ENCODE measurements at regions not wholly inside any gene's neighbourhood (a gene's known extent, or its start where the extent isn't known, plus 50 kb on each side); places are given as distances from the start of the nearest gene placed in this dataset.
"Not testable (repeated sequence)": the region's sequence is repeated elsewhere in the genome, so short reads cannot be mapped to it uniquely, and the experiment has no call there.

DNA sequence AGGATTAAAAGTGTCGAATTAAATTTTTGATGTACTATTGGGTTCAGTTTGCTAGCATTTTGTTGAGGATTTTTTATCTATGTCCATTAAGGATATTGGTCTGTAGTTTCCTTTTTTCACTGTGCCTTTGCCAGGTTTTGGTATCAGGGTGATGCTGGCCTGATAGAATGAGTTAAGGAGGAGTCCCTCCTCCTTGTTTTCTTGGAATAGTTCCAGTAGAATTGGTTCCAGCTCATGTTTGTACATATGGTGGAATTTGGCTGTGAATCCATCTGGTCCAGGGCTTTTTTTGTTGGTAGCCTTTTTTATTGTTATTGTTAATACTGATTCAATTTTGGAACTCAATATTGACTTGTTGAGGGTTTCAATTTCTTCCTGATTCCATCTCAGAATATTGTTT, 141.8 kb downstream of the SIM1 start:
- Mint-ChIP-seq H3K36me3 (ENCODE audit: low read depth) (no peaks in the 10 kb centered on the region), H3K4me3 (no peak overlapping the region), H3K4me1 (ENCODE audit: low read depth) (no peaks in the 10 kb centered on the region), H3K9me3 (peaks cover 3% of the 10 kb centered on the region), H3K27me3 (ENCODE audit: low read depth) (peaks cover 2% of the 10 kb centered on the region), H3K27ac (no peak overlapping the region)
- CTCF ChIA-PET, result no interaction called here
- DNase-seq, result no peak
- intact Hi-C loops (cut with micrococcal nuclease), result no loop called here

DNA sequence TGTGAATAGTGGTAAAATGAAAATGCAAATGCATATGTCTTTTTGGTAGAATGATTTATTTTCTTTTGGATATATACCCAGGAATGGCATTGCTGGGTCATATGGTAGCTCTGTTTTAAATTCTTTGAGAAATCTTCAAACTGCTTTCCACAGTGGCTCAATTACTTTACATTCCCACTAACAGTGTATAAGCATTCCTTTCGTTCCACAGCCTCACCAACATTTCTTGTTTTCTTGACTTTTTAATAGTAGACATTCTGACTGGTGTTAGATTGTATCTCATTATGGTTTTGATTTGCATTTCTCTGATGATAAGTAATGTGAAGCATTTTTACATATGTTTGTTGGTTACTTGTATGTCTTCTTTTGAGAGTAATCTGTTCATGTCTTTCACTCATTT, 144.0 kb downstream of the SIM1 start:
- DNase-seq, result no peak
- H3K9me3 Mint-ChIP-seq, result peaks cover 3% of the 10 kb centered on the region
- H3K4me3 Mint-ChIP-seq, result no peak overlapping the region
- no peaks in the 10 kb centered on the region for H3K36me3 Mint-ChIP-seq (ENCODE audit: low read depth)
- intact Hi-C loops (cut with micrococcal nuclease), result no loop called here
- no peaks in the 10 kb centered on the region for H3K4me1 Mint-ChIP-seq (ENCODE audit: low read depth)
- CTCF ChIA-PET, result interaction anchor here (0.6 to 1.3 kb wide), 2 partner anchors 16 to 74 kb away, joined by 3 read pairs; no protein-coding TSS in a partner anchor
- no peak overlapping the region for H3K27ac Mint-ChIP-seq
- H3K27me3 Mint-ChIP-seq (ENCODE audit: low read depth), result peaks cover 2% of the 10 kb centered on the region

DNA sequence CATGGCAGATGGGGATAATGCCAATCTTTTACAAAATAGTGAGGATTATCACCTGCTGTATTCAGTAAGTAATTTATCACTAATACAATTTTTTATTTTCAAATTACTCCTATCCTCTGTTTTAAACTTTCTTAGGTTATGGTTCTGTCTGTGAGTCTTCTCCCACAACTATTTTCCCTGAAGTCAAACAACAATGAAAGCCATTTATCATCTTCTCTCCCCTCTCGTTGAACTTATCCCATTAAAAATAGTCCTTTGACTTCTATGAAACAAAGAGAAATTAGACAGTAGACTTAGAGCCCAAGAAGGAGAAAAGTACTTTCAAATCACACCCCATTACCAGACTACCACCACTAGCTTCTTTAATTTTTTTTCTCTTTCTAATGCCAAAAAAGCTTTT, 147.7 kb downstream of the SIM1 start:
- no peaks in the 10 kb centered on the region for H3K4me1 Mint-ChIP-seq (ENCODE audit: low read depth)

DNA sequence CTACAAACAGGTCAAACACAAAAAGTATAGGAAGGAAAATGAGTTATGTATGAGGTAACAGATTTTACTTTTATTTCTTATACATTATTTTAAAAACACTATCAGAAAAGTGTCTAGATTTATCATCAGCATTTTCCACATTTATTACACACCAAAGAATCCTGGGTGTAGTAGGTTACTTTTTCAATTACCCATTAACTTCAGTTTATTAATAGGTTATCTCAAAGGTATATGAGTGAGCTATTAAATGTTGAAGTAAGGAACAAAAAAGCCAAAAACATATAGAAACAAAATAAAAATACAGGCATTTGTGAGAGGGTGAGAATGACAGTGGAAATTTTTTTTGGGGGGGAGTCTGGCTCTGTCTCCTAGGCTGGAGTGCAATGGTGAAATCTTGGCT, 150.5 kb downstream of the SIM1 start:
- no peak overlapping the region for H3K4me3 Mint-ChIP-seq
- intact Hi-C loops (cut with micrococcal nuclease), result no loop called here
- no peaks in the 10 kb centered on the region for H3K9me3 Mint-ChIP-seq
- H3K4me1 Mint-ChIP-seq (ENCODE audit: low read depth), result no peaks in the 10 kb centered on the region
- no peak overlapping the region for H3K27ac Mint-ChIP-seq
- no peaks in the 10 kb centered on the region for H3K27me3 Mint-ChIP-seq (ENCODE audit: low read depth)
- no peaks in the 10 kb centered on the region for H3K36me3 Mint-ChIP-seq (ENCODE audit: low read depth)
- CTCF ChIA-PET, result no interaction called here
- no peak for DNase-seq

More for the DNA sequence above, 147.7 kb downstream of the SIM1 start:
- Mint-ChIP-seq H3K9me3 (peaks cover 3% of the 10 kb centered on the region), H3K4me3 (no peak overlapping the region), H3K36me3 (ENCODE audit: low read depth) (no peaks in the 10 kb centered on the region), H3K27ac (no peak overlapping the region), H3K27me3 (ENCODE audit: low read depth) (no peaks in the 10 kb centered on the region)
- CTCF ChIA-PET, result no interaction called here
- intact Hi-C loops (cut with micrococcal nuclease), result no loop called here
- no peak for DNase-seq

DNA sequence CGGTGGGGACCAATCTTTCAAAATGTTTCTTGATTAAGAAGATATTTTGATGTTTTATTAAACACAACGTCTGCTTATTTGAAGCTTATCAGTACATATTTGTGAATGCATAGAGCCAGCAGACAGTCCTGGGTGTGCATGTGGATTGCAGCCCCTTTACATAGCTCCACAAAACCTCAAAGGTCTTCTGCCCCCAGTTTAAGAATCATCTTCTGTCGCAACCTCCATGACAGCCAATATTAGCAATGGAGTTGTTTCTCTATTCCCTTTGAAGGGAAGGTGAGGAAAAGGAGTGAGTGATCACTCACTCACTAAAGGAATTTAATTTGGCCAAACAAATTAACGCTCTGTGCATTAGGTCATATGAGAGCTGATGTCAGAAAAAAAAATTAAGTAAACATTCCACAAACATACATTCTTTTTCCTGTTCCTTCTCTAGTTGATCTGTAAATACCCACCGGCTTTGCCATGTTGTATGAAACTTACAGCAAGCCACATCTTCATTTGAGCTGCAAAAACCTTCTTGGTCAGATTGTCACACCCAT, 152.9 kb downstream of the SIM1 start:
- no peaks in the 10 kb centered on the region for H3K27me3 Mint-ChIP-seq (ENCODE audit: low read depth)
- no peaks in the 10 kb centered on the region for H3K9me3 Mint-ChIP-seq
- H3K4me1 Mint-ChIP-seq (ENCODE audit: low read depth), result no peaks in the 10 kb centered on the region
- H3K27ac Mint-ChIP-seq, result no peak overlapping the region
- intact Hi-C loops (cut with micrococcal nuclease), result no loop called here
- no peaks in the 10 kb centered on the region for H3K36me3 Mint-ChIP-seq (ENCODE audit: low read depth)
- no peak overlapping the region for H3K4me3 Mint-ChIP-seq
- CTCF ChIA-PET, result no interaction called here
- DNase-seq, result no peak

DNA sequence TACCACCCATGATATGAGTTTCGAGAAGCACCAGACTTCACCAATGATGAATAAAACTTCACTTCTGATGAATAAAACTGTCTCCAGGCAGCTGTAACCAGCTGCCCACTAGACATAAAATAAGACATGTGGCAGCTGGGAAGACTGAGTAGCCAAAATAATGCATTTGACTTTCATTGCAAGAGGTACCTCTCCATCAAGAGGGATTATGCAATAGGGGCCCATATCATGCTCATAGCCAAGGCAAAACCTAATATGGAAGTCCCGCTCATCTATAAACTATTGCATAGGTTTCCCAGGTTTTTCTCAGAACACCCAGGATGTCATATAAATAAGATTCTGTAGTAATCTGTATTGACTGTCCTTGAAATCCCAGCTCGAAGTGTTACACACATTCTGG, 155.5 kb downstream of the SIM1 start:
- intact Hi-C loops (cut with micrococcal nuclease), result no loop called here
- CTCF ChIA-PET, result no interaction called here
- no peaks in the 10 kb centered on the region for H3K27me3 Mint-ChIP-seq (ENCODE audit: low read depth)

DNA sequence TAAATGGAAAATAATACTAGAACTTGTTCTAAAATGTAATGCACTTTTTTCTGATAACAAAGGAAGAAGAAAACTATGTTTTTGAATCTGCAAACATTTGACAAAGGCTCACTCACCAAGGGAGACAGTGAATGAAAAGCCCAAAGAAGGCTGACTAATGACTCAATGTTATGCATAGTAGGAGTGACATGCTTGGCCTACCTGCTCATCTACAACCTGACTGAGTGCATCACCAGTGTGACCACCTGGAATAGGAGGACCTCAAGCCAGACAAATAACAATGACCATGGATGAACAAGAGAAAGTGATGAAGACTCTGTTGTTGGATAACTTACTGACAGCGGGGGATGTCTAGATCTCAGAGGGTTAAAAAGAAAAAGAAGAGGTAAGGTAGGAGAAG, 157.2 kb downstream of the SIM1 start:
- CTCF ChIA-PET, result no interaction called here
- Mint-ChIP-seq H3K9me3 (no peaks in the 10 kb centered on the region), H3K27me3 (ENCODE audit: low read depth) (no peaks in the 10 kb centered on the region), H3K27ac (no peak overlapping the region), H3K4me3 (no peak overlapping the region), H3K36me3 (ENCODE audit: low read depth) (no peaks in the 10 kb centered on the region), H3K4me1 (ENCODE audit: low read depth) (no peaks in the 10 kb centered on the region)
- intact Hi-C loops (cut with micrococcal nuclease), result no loop called here
- no peak for DNase-seq

More for the DNA sequence above, 155.5 kb downstream of the SIM1 start:
- Mint-ChIP-seq H3K4me1 (ENCODE audit: low read depth) (no peaks in the 10 kb centered on the region), H3K36me3 (ENCODE audit: low read depth) (no peaks in the 10 kb centered on the region), H3K9me3 (no peaks in the 10 kb centered on the region), H3K4me3 (no peak overlapping the region), H3K27ac (no peak overlapping the region)
- DNase-seq, result no peak

DNA sequence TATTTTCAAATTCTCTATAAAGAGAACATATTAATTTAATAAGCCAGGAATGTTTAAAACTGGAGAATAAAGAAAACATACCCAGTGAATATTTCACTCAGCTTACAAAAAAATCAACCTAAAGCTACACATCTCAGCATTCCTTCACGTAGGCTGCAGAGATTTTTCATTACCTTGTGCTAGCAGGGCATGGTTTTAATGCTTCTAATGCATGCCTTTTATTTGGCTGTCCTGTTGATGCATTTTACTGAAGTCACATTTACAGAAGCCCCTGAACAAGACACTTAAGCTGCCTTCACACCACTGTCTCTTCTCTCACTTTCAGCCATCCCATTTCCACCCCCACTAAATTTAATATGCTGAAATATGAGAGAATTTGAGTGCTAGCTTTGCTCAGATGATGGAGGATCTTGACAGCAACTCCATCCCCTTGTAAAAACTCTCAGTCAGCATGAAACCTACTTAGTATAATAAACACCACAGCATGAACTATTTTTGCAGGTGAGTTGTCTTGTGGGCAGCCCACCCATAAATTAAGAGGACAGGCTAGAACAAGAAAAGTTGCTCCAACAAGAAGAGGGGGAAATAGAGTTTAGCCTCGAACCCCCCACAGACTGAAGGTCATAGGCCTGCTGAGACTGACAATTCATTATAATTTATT, 159.4 kb downstream of the SIM1 start:
- Mint-ChIP-seq H3K27ac (no peak overlapping the region), H3K4me3 (no peak overlapping the region), H3K36me3 (ENCODE audit: low read depth) (no peaks in the 10 kb centered on the region), H3K9me3 (no peaks in the 10 kb centered on the region), H3K4me1 (ENCODE audit: low read depth) (no peaks in the 10 kb centered on the region), H3K27me3 (ENCODE audit: low read depth) (no peaks in the 10 kb centered on the region)
- CTCF ChIA-PET, result no interaction called here
- DNase-seq, result no peak
- intact Hi-C loops (cut with micrococcal nuclease), result no loop called here

DNA sequence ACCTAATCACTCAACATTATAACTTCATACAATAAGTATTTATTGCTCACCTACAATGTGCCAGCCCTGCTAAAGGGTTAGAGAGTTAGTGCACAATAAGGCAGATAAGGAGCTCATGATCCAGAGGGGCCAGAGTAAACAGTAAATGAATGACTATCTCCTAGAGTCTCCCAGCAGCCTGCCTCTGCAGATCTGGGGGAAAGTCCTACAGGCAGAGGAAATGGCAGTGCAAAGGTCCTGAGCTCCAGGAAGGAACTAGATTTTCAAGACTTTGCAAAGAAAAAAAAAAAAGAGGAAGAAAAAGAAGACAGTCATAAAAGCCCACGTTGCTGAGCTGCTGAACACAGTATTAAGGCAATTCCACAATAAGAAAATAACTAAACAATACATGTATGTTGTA, 160.1 kb downstream of the SIM1 start:
- H3K27ac Mint-ChIP-seq, result no peak overlapping the region
- no peaks in the 10 kb centered on the region for H3K36me3 Mint-ChIP-seq (ENCODE audit: low read depth)
- H3K27me3 Mint-ChIP-seq (ENCODE audit: low read depth), result no peaks in the 10 kb centered on the region
- no peaks in the 10 kb centered on the region for H3K4me1 Mint-ChIP-seq (ENCODE audit: low read depth)
- H3K4me3 Mint-ChIP-seq, result no peak overlapping the region
- intact Hi-C loops (cut with micrococcal nuclease), result no loop called here
- CTCF ChIA-PET, result interaction anchor here (0.8 kb wide), 1 partner anchor 16 kb away, joined by 3 read pairs; no protein-coding TSS in a partner anchor
- no peaks in the 10 kb centered on the region for H3K9me3 Mint-ChIP-seq
- no peak for DNase-seq

DNA sequence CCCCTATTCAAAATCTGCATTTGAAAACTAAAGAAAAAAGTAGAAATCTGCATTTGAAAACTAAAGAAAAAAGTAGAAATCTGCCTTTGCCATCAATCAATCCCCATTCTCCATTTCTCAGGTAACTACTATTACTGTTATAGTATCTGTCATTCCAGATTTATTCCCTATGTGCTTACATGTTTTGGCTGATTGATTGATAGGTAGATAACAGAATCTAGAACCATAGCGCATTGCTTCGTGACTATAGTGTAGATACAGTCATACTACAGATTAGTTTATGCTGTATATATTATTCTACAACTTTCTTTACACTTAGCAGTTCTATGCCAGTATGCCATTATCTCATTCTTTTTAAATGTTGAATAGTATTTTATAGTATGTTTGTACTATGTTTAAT, 163.0 kb downstream of the SIM1 start:
- Mint-ChIP-seq H3K36me3 (ENCODE audit: low read depth) (no peaks in the 10 kb centered on the region), H3K4me1 (ENCODE audit: low read depth) (no peaks in the 10 kb centered on the region), H3K27ac (no peak overlapping the region), H3K27me3 (ENCODE audit: low read depth) (no peaks in the 10 kb centered on the region), H3K9me3 (no peaks in the 10 kb centered on the region), H3K4me3 (no peak overlapping the region)
- CTCF ChIA-PET, result no interaction called here
- no peak for DNase-seq
- intact Hi-C loops (cut with micrococcal nuclease), result no loop called here

DNA sequence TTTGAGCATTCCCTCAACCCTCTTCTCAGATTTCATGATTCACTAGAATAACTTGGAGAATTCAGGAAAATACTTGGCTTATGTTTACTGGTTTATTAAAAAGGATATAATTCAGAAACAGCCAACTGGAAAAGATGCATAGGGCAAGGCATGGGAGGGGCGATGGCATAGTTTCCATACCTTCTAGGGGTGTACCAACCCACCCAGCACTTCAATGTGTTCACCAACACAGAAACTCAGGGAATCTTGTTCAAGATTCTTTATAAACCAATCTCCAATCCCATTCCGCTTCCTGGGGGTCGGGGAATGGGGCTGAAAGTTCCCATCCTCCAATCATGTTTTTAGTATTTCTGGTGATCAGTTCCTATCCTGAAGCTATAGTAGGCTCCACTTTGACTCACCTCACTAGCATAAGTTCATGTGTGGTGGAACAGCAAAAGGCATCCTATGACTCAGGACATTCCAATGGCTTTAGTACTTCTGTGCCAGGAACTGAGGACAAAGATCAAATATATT, 164.4 kb downstream of the SIM1 start:
- no peak overlapping the region for H3K27ac Mint-ChIP-seq
- H3K36me3 Mint-ChIP-seq (ENCODE audit: low read depth), result no peaks in the 10 kb centered on the region
- H3K4me1 Mint-ChIP-seq (ENCODE audit: low read depth), result no peaks in the 10 kb centered on the region
- no peak for DNase-seq
- no peaks in the 10 kb centered on the region for H3K27me3 Mint-ChIP-seq (ENCODE audit: low read depth)
- CTCF ChIA-PET, result no interaction called here
- no peak overlapping the region for H3K4me3 Mint-ChIP-seq
- no peaks in the 10 kb centered on the region for H3K9me3 Mint-ChIP-seq
- intact Hi-C loops (cut with micrococcal nuclease), result no loop called here

DNA sequence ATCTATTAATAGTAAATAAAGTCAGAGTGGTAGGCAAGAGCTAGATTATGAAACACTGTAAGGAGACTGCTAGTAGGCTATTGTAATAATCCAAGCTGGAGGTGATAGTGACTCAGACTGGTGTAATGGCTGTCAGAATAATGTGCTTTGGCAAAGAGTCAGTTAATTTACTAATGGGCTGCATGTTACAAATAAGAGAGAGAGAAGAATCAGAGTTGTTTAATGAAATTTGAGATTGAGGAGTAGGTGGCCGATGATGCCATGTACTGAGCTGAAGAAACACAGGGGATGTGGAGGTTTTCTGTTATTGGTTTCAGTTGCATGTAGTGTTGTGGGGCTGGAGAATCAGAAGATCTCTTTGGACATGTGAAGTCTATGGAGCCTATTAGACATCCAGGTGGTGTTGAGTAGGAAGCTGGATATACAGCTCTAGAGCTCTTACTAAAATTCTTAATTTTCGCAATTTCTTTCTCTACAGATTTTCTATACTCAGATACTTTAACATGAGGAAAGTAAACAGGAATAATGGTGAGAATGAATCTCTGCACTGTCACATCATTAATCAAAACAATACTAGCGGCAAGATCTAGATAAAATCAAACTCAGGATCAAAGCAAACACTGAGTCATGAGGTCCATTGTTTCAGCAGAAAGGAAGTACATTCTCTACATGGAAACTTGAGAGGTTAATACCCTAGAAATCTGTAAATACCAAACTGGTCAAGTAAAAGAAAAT, 167.7 kb downstream of the SIM1 start:
- H3K27me3 Mint-ChIP-seq (ENCODE audit: low read depth), result no peaks in the 10 kb centered on the region
- H3K36me3 Mint-ChIP-seq (ENCODE audit: low read depth), result no peaks in the 10 kb centered on the region
- H3K4me1 Mint-ChIP-seq (ENCODE audit: low read depth), result no peaks in the 10 kb centered on the region
- DNase-seq, result no peak
- no peak overlapping the region for H3K4me3 Mint-ChIP-seq
- CTCF ChIA-PET, result no interaction called here
- no peaks in the 10 kb centered on the region for H3K9me3 Mint-ChIP-seq
- intact Hi-C loops (cut with micrococcal nuclease), result no loop called here
- no peak overlapping the region for H3K27ac Mint-ChIP-seq

DNA sequence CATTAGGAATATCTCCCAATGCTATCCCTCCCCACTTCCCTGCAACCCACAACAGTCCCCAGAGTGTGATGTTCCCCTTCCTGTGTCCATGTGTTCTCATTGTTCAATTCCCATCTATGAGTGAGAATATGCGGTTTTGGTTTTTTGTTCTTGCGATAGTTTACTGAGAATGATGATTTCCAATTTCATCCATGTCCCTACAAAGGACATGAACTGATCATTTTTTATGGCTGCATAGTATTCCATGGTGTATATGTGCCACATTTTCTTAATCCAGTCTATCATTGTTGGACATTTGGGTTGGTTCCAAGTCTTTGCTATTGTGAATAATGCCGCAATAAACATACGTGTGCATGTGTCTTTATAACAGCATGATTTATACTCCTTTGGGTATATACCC, 169.5 kb downstream of the SIM1 start:
- H3K9me3 Mint-ChIP-seq; H3K36me3 Mint-ChIP-seq (ENCODE audit: low read depth); H3K4me1 Mint-ChIP-seq (ENCODE audit: low read depth); H3K27ac Mint-ChIP-seq; H3K27me3 Mint-ChIP-seq (ENCODE audit: low read depth); intact Hi-C loops (cut with micrococcal nuclease); DNase-seq; H3K4me3 Mint-ChIP-seq; CTCF ChIA-PET: not testable (repeated sequence)

Measured in activated naive CD4-positive, alpha-beta T cell treated with anti-CD3 and anti-CD28 coated beads for 36 hours (primary cell).